ENCODE measurements at regions not wholly inside any gene's neighbourhood (a gene's known extent, or its start where the extent isn't known, plus 50 kb on each side); places are given as distances from the start of the nearest gene placed in this dataset.

GRCh38 chrX:122868631-122869030 lies 315.4 kb upstream of the GRIA3 start:
- H3K27ac ChIP-seq = no peak overlapping the region
- no peak for DNase-seq (ENCODE audit: low spot score)

GRCh38 chrX:122869171-122869570 lies 314.9 kb upstream of the GRIA3 start:
- H3K4me3 ChIP-seq = no peak overlapping the region
- TF ChIP-seq, protein P1, sequence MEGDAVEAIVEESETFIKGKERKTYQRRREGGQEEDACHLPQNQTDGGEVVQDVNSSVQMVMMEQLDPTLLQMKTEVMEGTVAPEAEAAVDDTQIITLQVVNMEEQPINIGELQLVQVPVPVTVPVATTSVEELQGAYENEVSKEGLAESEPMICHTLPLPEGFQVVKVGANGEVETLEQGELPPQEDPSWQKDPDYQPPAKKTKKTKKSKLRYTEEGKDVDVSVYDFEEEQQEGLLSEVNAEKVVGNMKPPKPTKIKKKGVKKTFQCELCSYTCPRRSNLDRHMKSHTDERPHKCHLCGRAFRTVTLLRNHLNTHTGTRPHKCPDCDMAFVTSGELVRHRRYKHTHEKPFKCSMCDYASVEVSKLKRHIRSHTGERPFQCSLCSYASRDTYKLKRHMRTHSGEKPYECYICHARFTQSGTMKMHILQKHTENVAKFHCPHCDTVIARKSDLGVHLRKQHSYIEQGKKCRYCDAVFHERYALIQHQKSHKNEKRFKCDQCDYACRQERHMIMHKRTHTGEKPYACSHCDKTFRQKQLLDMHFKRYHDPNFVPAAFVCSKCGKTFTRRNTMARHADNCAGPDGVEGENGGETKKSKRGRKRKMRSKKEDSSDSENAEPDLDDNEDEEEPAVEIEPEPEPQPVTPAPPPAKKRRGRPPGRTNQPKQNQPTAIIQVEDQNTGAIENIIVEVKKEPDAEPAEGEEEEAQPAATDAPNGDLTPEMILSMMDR (IDR thresholded peaks at IDR 0.05) = no peak
- DNase-seq (ENCODE audit: low spot score) = no peak

More at GRCh38 chrX:122868631-122869030, 315.4 kb upstream of the GRIA3 start:
- no peak overlapping the region for H3K4me3 ChIP-seq
- TF ChIP-seq, protein P1 (IDR thresholded peaks at IDR 0.05) = no peak

GRCh38 chrX:122878269-122878668 lies 305.8 kb upstream of the GRIA3 start:
- TF ChIP-seq, protein P1 (IDR thresholded peaks at IDR 0.05) = no peak
- DNase-seq (ENCODE audit: low spot score) = no peak
- Histone ChIP-seq H3K27ac (no peak overlapping the region), H3K4me3 (no peak overlapping the region)

More at GRCh38 chrX:122869171-122869570, 314.9 kb upstream of the GRIA3 start:
- no peak overlapping the region for H3K27ac ChIP-seq

- DNase-seq (ENCODE audit: low spot score) = no peak
- TF ChIP-seq, protein P1 (IDR thresholded peaks at IDR 0.05) = no peak
- Histone ChIP-seq H3K4me3 (no peak overlapping the region), H3K27ac (no peak overlapping the region)
Measured at GRCh38 chrX:122880952-122881351, 303.1 kb upstream of the GRIA3 start.

- no peak for DNase-seq (ENCODE audit: low spot score)
- Histone ChIP-seq H3K27ac (no peak overlapping the region), H3K4me3 (no peak overlapping the region)
- TF ChIP-seq, protein P1 (IDR thresholded peaks at IDR 0.05) = no peak
Measured at GRCh38 chrX:122890729-122891128, 293.3 kb upstream of the GRIA3 start.

DNA sequence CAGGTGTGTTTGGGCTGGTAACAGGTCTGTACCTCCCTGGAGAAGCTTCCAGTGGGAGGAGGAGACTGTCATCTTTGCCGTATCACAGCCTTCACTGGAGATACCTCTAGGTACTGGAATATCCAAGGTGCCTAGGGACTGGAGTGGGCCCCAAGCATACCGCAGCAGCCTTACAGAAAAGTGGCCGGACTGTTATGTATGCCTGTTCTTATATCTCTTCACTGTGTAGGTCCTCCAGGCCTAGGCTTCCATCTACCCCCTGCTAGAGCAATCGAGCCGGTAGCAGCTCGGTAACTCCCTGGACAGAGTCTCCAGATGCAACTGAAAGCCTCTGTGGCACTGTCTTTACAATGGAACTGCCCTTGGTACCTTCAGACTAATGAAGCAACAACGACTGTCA lies 277.4 kb upstream of the GRIA3 start:
- H3K27ac ChIP-seq = no peak overlapping the region
- H3K4me3 ChIP-seq = no peak overlapping the region
- DNase-seq (ENCODE audit: low spot score) = no peak
- TF ChIP-seq, protein P1 (IDR thresholded peaks at IDR 0.05) = no peak

GRCh38 chrX:122907375-122907774 lies 276.7 kb upstream of the GRIA3 start:
- TF ChIP-seq, protein P1 (IDR thresholded peaks at IDR 0.05) = no peak
- no peak overlapping the region for H3K4me3 ChIP-seq
- H3K27ac ChIP-seq = no peak overlapping the region
- no peak for DNase-seq (ENCODE audit: low spot score)

All from coronary artery (tissue), 2 donors.